Esophagus (tissue), 2 donors: ENCODE measurements at regions not wholly inside any gene's neighbourhood (a gene's known extent, or its start where the extent isn't known, plus 50 kb on each side); places are given as distances from the start of the nearest gene placed in this dataset.

Experiments used
- H3K27ac ChIP-seq, 2 donors: one replicate each; pipeline ENCODE4 v1.5.1; 2013; ENCODE audit warnings: low read depth in 2 of 2, mild to moderate bottlenecking in 2 of 2, inconsistent platforms in 1 of 2, low read length in 1 of 2, moderate library complexity in 1 of 2
- H3K27me3 ChIP-seq, 2 donors: one replicate each; pipeline ENCODE4 v1.6.1; 2013; ENCODE audit warnings: low read length in 2 of 2, control low read depth in 1 of 2, mild to moderate bottlenecking in 1 of 2; ENCODE audit not compliant: insufficient read depth in 2 of 2, control insufficient read depth in 1 of 2
- H3K36me3 ChIP-seq, 2 donors: one replicate each; pipeline ENCODE4 v1.6.1; 2013; ENCODE audit warnings: low read length in 1 of 2; ENCODE audit not compliant: control insufficient read depth in 2 of 2, insufficient read depth in 2 of 2
- H3K4me1 ChIP-seq, 2 donors: one replicate each; pipeline ENCODE4 v1.6.1; 2013; ENCODE audit warnings: low read length in 1 of 2; ENCODE audit not compliant: control insufficient read depth in 2 of 2, insufficient read depth in 2 of 2
- H3K4me3 ChIP-seq, 2 donors: one replicate each; pipeline ENCODE4 v1.5.1; 2013; ENCODE audit warnings: low read length in 2 of 2, mild to moderate bottlenecking in 2 of 2, low read depth in 1 of 2, moderate library complexity in 1 of 2
- H3K9me3 ChIP-seq, 2 donors: one replicate each; pipeline ENCODE4 v1.6.1; 2013; ENCODE audit warnings: mild to moderate bottlenecking in 2 of 2, low read depth in 1 of 2, low read length in 1 of 2, moderate library complexity in 1 of 2; ENCODE audit not compliant: control insufficient read depth in 2 of 2, insufficient read depth in 1 of 2
- WGBS, 2 donors: extraction: QIAGEN DNeasy Blood & Tissue Kit; methylation state at CpG; one replicate each; pipeline ENCODE4 v1.1.7; 2013; 5-methylcytosine and 5-hydroxymethylcytosine counted together
- donor health status: healthy with polysubstance abuse.
- donor health status: Bipolar disorder and iron deficiency.

GRCh38 chr5:104178829-104179456 is 616.4 kb upstream of the NUDT12 start:
- Histone ChIP-seq H3K36me3 (no peaks in the 10 kb centered on the region), H3K4me1 (no peaks in the 10 kb centered on the region), H3K9me3 (peaks cover 0 to 4% of the 10 kb centered on the region in 2 donors), H3K27ac (no peak overlapping the region), H3K27me3 (no peaks in the 10 kb centered on the region), H3K4me3 (no peak overlapping the region)
- WGBS, 2 donors: 69 to 72% methylated on average over 9 of the region's 9 CpGs

GRCh38 chr5:104178066-104178465 is 615.5 kb upstream of the NUDT12 start:
- Histone ChIP-seq H3K27me3 (no peaks in the 10 kb centered on the region), H3K27ac (no peak overlapping the region), H3K36me3 (no peaks in the 10 kb centered on the region), H3K9me3 (peaks cover 0 to 4% of the 10 kb centered on the region in 2 donors), H3K4me3 (no peak overlapping the region), H3K4me1 (no peaks in the 10 kb centered on the region)
- 91% methylated on average over 8 of the region's 8 CpGs for WGBS, 2 donors

- WGBS, 2 donors: 85 to 86% methylated on average over 2 of the region's 2 CpGs
- Histone ChIP-seq H3K36me3 (no peaks in the 10 kb centered on the region), H3K4me3 (no peak overlapping the region), H3K9me3 (peaks cover 0 to 4% of the 10 kb centered on the region in 2 donors), H3K27me3 (no peaks in the 10 kb centered on the region), H3K27ac (no peak overlapping the region), H3K4me1 (no peaks in the 10 kb centered on the region)
These were observed 615.1 kb upstream of the NUDT12 start for GRCh38 chr5:104177651-104178050.

GRCh38 chr5:104172976-104173375 is 610.4 kb upstream of the NUDT12 start:
- Histone ChIP-seq H3K4me1 (no peaks in the 10 kb centered on the region), H3K9me3 (no peaks in the 10 kb centered on the region), H3K27ac (no peak overlapping the region), H3K27me3 (no peaks in the 10 kb centered on the region), H3K4me3 (no peak overlapping the region), H3K36me3 (no peaks in the 10 kb centered on the region)
- 77 to 87% methylated on average over 5 of the region's 5 CpGs for WGBS, 2 donors

- Histone ChIP-seq H3K27ac (no peak overlapping the region), H3K9me3 (no peaks in the 10 kb centered on the region), H3K27me3 (no peaks in the 10 kb centered on the region), H3K36me3 (no peaks in the 10 kb centered on the region), H3K4me3 (no peak overlapping the region), H3K4me1 (no peaks in the 10 kb centered on the region)
- WGBS, 2 donors: 77% methylated on average over 3 of the region's 3 CpGs
These were observed 609.5 kb upstream of the NUDT12 start for GRCh38 chr5:104171958-104172690.

GRCh38 chr5:104170926-104171325 is 608.3 kb upstream of the NUDT12 start:
- no peaks in the 10 kb centered on the region for H3K9me3 ChIP-seq
- no peaks in the 10 kb centered on the region for H3K4me1 ChIP-seq
- H3K27ac ChIP-seq: no peak overlapping the region
- H3K4me3 ChIP-seq: no peak overlapping the region
- H3K36me3 ChIP-seq: no peaks in the 10 kb centered on the region
- no peaks in the 10 kb centered on the region for H3K27me3 ChIP-seq

- Histone ChIP-seq H3K4me3 (no peak overlapping the region), H3K27me3 (no peaks in the 10 kb centered on the region), H3K4me1 (no peaks in the 10 kb centered on the region), H3K36me3 (no peaks in the 10 kb centered on the region), H3K27ac (no peak overlapping the region), H3K9me3 (no peaks in the 10 kb centered on the region)
- WGBS, 2 donors: 21 to 27% methylated on average over 2 of the region's 2 CpGs
These were observed 584.1 kb upstream of the NUDT12 start for GRCh38 chr5:104146652-104147051.

- Histone ChIP-seq H3K27me3 (no peaks in the 10 kb centered on the region), H3K36me3 (no peaks in the 10 kb centered on the region), H3K4me3 (no peak overlapping the region), H3K9me3 (no peaks in the 10 kb centered on the region), H3K27ac (no peak overlapping the region), H3K4me1 (no peaks in the 10 kb centered on the region)
- WGBS, 2 donors: 90 to 94% methylated on average over 3 of the region's 3 CpGs
These were observed 577.3 kb upstream of the NUDT12 start for GRCh38 chr5:104139840-104140239.

- no peaks in the 10 kb centered on the region for H3K9me3 ChIP-seq
- no peaks in the 10 kb centered on the region for H3K36me3 ChIP-seq
- 58 to 64% methylated on average over 3 of the region's 3 CpGs for WGBS, 2 donors
- H3K27ac ChIP-seq: no peak overlapping the region
- no peak overlapping the region for H3K4me3 ChIP-seq
- H3K27me3 ChIP-seq: no peaks in the 10 kb centered on the region
- no peaks in the 10 kb centered on the region for H3K4me1 ChIP-seq
These were observed 567.7 kb upstream of the NUDT12 start for GRCh38 chr5:104130320-104130719.

GRCh38 chr5:104128348-104128747 is 565.8 kb upstream of the NUDT12 start:
- Histone ChIP-seq H3K27ac (no peak overlapping the region), H3K4me3 (no peak overlapping the region), H3K9me3 (no peaks in the 10 kb centered on the region), H3K36me3 (no peaks in the 10 kb centered on the region), H3K4me1 (no peaks in the 10 kb centered on the region), H3K27me3 (no peaks in the 10 kb centered on the region)
- WGBS, 2 donors: 86 to 87% methylated on average over 5 of the region's 5 CpGs
